GM18507 (cell line): ENCODE measurements at regions not wholly inside any gene's neighbourhood (a gene's known extent, or its start where the extent isn't known, plus 50 kb on each side); places are given as distances from the start of the nearest gene placed in this dataset.
"Not testable (repeated sequence)": the region's sequence is repeated elsewhere in the genome, so short reads cannot be mapped to it uniquely, and the experiment has no call there.

Source experiments
- DNase-seq: peaks from one replicate; pipeline ENCODE4 v3.0.0; 2011; ENCODE audit warnings: low read depth; ENCODE audit not compliant: insufficient read length; ENCODE audit errors: extremely low spot score
- FAIRE-seq: peaks from 2 replicates; lab custom pipeline; 2011; peaks lifted over from hg19 to GRCh38; lab: Jason Lieb, UNC

- no peak for FAIRE-seq
- no peak for DNase-seq
Measured at GRCh38 chr13:109954441-109954840, 168.1 kb upstream of the IRS2 start.

- DNase-seq (no peak), FAIRE-seq (no peak)
Measured at GRCh38 chr13:109951491-109951890, 165.1 kb upstream of the IRS2 start.

DNA sequence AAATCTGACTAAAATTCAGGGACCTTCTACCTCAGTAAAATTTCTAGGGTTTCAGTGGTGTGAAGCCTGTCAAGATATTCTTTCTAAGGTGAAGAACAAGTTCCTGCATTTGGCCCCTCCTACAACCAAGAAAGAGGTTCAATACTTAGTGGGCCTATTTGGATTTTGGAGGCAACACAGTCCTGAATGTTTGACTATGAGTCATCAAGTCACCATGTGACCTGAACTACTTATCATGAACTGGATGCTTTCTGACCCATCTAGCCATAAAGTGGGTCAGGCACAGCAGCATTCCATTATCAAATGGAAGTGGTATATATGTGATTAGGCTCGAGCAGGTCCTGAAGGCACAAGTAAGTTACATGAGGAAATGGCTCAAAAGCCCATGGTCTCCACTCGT is 163.0 kb upstream of the IRS2 start:
- FAIRE-seq (no peak), DNase-seq (no peak)

DNA sequence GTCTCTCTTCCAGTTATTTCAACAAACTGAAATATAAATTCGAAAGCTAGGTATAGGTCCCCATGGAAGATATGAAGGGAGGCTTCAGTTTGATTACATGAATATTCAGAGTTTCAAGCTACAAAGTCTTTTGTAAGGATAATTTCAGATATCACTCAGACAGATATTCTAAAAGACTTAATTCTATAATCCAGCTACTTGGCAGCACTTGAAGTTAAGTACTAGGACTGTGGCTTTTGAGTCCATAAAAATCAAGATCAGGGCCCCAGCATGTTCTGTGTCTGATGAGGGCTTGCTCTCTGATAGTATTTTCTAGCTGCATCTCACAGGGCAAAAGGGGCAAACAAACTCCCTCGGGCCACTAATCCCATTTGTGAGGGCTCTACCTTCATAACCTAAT is 160.6 kb upstream of the IRS2 start:
- DNase-seq (no peak), FAIRE-seq (no peak)

DNA sequence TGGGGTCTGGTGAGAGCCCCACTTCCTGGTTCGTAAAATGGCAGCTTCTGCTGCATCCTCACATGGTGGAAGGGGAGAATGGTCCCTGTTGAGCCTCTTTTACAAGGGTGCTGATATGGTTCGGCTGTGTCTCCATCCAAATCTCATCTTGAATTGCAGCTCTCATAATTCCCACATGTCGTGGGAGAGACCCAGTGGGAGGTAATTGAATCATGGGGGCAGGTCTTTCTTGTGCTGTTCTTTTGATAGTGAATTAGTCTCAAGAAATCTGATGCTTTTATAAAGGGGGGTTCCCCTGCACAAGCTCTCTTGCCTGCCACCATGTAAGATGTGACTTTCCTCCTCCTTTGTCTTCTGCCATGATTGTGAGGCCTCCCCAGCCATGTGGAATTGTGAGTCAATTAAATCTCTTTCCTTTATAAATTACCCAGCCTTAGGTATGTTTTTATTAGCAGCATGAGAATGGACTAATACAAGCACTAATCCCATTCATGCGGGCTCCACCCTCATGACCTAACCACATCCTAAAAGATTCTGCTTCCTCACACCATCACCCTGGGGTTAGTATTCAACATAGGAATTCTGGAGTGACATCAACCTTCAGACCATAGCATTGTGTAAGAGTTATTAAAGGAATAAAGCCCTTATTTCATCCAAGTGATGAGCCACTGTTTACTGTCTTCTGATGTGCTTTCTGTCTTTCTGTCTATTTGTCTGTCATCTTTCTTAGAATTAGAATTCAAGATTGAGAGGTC is 159.0 kb upstream of the IRS2 start:
- DNase-seq, result no peak
- no peak for FAIRE-seq

DNA sequence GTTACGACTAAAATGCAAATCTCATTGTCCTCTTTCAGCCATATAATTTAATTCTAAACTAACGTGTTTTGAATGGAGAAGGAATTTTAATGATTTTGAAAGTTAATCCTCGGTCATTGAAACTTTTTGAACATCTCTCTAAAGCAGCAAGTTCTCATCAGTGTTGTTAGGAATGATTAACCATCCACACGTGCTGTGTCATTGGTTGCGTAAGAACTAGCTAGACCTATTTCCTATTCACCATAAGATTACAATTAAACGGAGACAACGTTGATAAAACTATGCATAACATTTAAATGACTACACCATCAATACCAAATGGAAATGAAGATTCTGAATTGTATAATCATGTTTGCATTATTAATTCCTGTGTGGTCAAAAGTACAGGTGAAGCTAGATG is 155.6 kb upstream of the IRS2 start:
- FAIRE-seq (no peak), DNase-seq (no peak)

GRCh38 chr13:109941221-109941620 is 154.8 kb upstream of the IRS2 start:
- FAIRE-seq (no peak), DNase-seq (no peak)

GRCh38 chr13:109940637-109941036 is 154.3 kb upstream of the IRS2 start:
- DNase-seq (no peak), FAIRE-seq (no peak)

DNA sequence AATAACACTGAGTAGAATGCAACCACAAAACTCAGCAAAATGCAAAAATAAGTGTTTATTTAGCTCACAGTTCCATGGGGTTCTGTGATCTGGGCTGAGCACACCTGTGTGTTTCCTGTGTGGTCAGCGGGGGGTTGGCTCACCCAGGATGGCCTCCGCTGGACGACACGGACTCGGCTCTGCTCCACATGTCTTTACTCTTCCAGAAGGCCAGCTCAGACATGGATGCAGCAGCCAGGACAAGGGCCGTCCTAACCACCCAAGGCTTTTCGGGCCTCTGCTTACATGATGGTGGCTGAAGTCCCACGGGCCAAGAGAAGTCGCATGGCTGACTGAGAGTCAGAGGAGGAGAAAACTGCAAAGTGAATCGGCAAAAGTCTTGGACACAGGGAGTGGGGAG is 153.5 kb upstream of the IRS2 start:
- DNase-seq (no peak), FAIRE-seq (no peak)

GRCh38 chr13:109939180-109939579 is 152.8 kb upstream of the IRS2 start:
- FAIRE-seq, result no peak

GRCh38 chr13:109938255-109938936 is 152.0 kb upstream of the IRS2 start:
- no peak for FAIRE-seq
- no peak for DNase-seq

More at GRCh38 chr13:109939180-109939579, 152.8 kb upstream of the IRS2 start:
- DNase-seq, result no peak

DNA sequence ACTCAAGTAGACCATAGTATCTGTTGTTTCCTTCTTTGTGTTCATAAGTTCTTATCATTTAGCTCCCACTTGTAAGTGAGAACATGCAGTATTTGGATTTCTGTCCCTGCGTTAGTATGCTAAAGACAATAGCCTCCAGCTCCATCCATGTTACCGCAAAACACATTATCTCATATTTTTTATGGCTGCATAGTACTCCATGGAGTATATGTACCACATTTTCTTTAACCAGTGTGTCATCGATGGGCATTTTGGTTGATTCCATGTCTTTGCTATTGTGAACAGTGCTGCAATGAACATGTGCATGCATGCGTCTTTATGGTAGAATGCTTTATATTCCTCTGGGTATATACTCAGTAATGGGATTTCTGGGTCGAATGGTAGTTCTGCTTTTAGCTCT is 148.1 kb upstream of the IRS2 start:
- not testable (repeated sequence) for DNase-seq
- peak; percentile 33 for FAIRE-seq

GRCh38 chr13:109933476-109933875 is 147.1 kb upstream of the IRS2 start:
- DNase-seq, result no peak

DNA sequence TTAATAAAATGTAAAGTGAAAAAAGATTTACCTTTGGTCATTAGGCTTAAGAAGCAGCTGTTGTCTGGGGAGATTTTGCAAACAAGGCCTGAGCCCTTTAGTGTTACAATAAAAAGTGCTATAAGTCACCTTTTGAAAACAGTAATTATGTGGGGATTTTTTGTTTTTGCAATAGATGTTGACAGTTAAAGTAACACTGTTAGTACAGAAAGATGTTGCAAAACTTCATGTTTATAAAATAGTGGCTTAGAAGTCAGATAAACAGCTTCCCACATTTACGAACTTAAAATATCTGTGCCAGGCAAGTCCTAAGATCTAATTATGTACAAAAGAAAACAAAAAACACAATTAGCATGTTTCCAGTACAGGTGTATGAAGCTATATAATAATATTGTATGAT is 138.0 kb upstream of the IRS2 start:
- no peak for DNase-seq
- FAIRE-seq, result no peak

More at GRCh38 chr13:109933476-109933875, 147.1 kb upstream of the IRS2 start:
- FAIRE-seq, result no peak

- no peak for FAIRE-seq
- DNase-seq, result no peak
Measured at GRCh38 chr13:109922518-109922917, 136.1 kb upstream of the IRS2 start.

- DNase-seq (no peak), FAIRE-seq (no peak)
Measured at GRCh38 chr13:109919715-109920375, 133.5 kb upstream of the IRS2 start.

DNA sequence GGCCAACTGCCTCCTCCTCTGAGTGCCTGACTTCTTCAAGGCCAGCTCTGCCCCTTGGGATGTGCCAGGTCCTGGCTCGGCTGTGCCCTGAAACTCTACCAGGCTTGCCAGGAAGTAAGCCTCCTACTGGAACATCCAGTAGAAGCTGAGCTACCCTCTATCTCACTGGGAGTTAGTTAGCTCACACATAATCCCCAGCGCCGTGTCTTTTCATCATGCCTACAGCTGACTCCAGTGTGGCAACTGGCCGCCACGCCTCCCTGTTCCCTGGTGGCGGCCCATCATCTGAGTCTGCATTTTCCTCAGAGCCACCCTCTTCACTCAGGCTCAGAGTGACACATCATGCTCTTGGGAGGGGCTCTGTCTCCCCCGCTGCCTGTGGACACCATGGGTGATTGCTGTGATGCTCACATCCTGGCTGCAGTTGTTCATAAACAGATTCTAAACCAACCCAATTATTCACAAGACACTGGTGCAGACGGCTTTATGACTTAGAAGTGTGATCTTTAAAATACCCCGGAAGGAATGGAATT is 131.9 kb upstream of the IRS2 start:
- no peak for DNase-seq
- no peak for FAIRE-seq

GRCh38 chr13:109917422-109917821 is 131.0 kb upstream of the IRS2 start:
- FAIRE-seq, result no peak
- no peak for DNase-seq

GRCh38 chr13:109913936-109914510 is 127.6 kb upstream of the IRS2 start:
- no peak for FAIRE-seq
- DNase-seq, result no peak

DNA sequence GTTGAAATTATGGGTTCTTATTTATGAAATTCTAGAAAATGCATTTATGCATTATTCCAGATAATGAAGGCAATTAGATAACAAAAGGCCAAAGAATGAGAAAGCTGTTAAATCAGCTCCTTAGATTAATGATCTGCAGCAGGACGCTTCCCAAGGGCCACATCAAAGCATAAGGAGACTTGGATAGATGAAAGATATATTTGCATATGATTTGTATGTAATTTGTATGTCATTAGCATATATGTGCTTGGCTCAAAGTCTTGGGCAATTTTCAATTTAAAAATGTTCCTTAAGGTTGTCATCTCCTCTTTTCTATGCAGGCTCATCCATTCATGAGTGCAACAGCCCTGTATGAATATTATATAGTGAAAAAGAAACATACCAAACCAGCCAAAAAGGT is 126.8 kb upstream of the IRS2 start:
- no peak for DNase-seq
- FAIRE-seq, result no peak
